Pancreas (tissue), 10 donors: ENCODE measurements at regions not wholly inside any gene's neighbourhood (a gene's known extent, or its start where the extent isn't known, plus 50 kb on each side); places are given as distances from the start of the nearest gene placed in this dataset.

Experiments
- ATAC-seq, 4 donors: fragments of 200-7000 bp; cut with Tn5 transposase; one replicate each; pipeline versions ENCODE4 v1.8.0 to v1.9.1; 2020; ENCODE audit warnings: mild to moderate bottlenecking in 4 of 4, moderate library complexity in 4 of 4
- DNase-seq, 6 donors: peaks; one replicate each; pipeline ENCODE4 v3.0.0-alpha.2; 2020
- FAIRE-seq: peaks from 2 replicates; lab custom pipeline; 2012; peaks lifted over from hg19 to GRCh38; lab: Jason Lieb, UNC
- H3K27ac ChIP-seq, 4 donors: fragments of 200-600 bp; sonication (generic); 1 replicate in 3 of 4; 2 replicates in 1 of 4; pipeline versions ENCODE4 v1.5.0 to v1.8.0; 2020
- H3K27me3 ChIP-seq, 4 donors: fragments of 200-600 bp; one replicate each; pipeline ENCODE4 v1.8.0; 2021
- H3K36me3 ChIP-seq, 3 donors: fragments of 200-600 bp; sonication (generic) in 1 of 3; one replicate each; pipeline versions ENCODE4 v1.5.0 to v1.8.0; 2020 to 2021
- H3K4me1 ChIP-seq, 3 donors: fragments of 200-600 bp; one replicate each; pipeline ENCODE4 v1.8.0; 2021
- H3K4me3 ChIP-seq, 4 donors: fragments of 200-600 bp; sonication (generic) in 2 of 4; one replicate each; pipeline versions ENCODE4 v1.5.0 to v1.8.0; 2020 to 2021
- H3K9me3 ChIP-seq, 4 donors: fragments of 200-600 bp; one replicate each; pipeline ENCODE4 v1.8.0; 2021
- CTCF ChIP-seq, 4 donors: fragments of 200-600 bp; sonication (generic) in 3 of 4; IDR thresholded peaks; one replicate each; pipeline versions ENCODE4 v1.5.0 to v1.8.0; 2021; ENCODE audit warnings: antibody characterized with exemption in 4 of 4
- WGBS, 2 donors: extraction: QIAGEN DNeasy Blood & Tissue Kit; methylation state at CpG; one replicate each; pipeline ENCODE4 v1.1.7; 2013; 5-methylcytosine and 5-hydroxymethylcytosine counted together
- intact Hi-C, 3 donors: fragments of 100-400 bp; cut with DNase I; formaldehyde crosslinking; loops; one replicate each; pipeline versions ENCODE4 v1.11.1 to v1.14.2; 2022
- donor health status: healthy with polysubstance abuse.
- donor health status: DM: no; HTN: no; CAD: no; lungs with moderate emphysema.
- donor health status: DM: no; HTN: no; CAD: no.
- donor health status: control.
- donor health status: control.
- donor health status: Bipolar disorder and iron deficiency.
- donor health status: DM: yes; HTN: yes; CAD: no.
- donor health status: DM: no; HTN: no; CAD: no.
- donor health status: DM: no; HTN: no; CAD: no.
- donor health status: DM: yes; HTN: yes; CAD: no.

- Histone ChIP-seq H3K36me3 (no peaks in the 10 kb centered on the region), H3K27me3 (peaks cover 0 to 31% (median 0%) of the 10 kb centered on the region in 4 donors), H3K4me1 (no peaks in the 10 kb centered on the region), H3K27ac (no peak overlapping the region), H3K4me3 (no peak overlapping the region), H3K9me3 (no peaks in the 10 kb centered on the region)
- WGBS, 2 donors: 28 to 35% methylated on average over 2 of the region's 2 CpGs
- no peak for DNase-seq
- intact Hi-C loops: no loop called here
- no peak for FAIRE-seq
- ATAC-seq: no peak
- TF ChIP-seq CTCF (IDR thresholded peaks at IDR 0.05): no peak
These were observed 99.2 kb downstream of the GPR174 start for GRCh38 chrX:79243691-79244090.

- FAIRE-seq: no peak
- 44 to 53% methylated on average over 3 of the region's 3 CpGs for WGBS, 2 donors
- no peak for ATAC-seq
These were observed 91.4 kb downstream of the GPR174 start for GRCh38 chrX:79235899-79236298.

GRCh38 chrX:79231662-79232061, 87.2 kb downstream of the GPR174 start:
- no peak for ATAC-seq
- TF ChIP-seq CTCF (IDR thresholded peaks at IDR 0.05): no peak
- DNase-seq: no peak
- H3K4me3 ChIP-seq: no peak overlapping the region
- H3K9me3 ChIP-seq: no peaks in the 10 kb centered on the region
- intact Hi-C loops: no loop called here
- H3K36me3 ChIP-seq: no peaks in the 10 kb centered on the region
- H3K27me3 ChIP-seq: peaks cover 0 to 4% (median 0%) of the 10 kb centered on the region in 4 donors
- no peaks in the 10 kb centered on the region for H3K4me1 ChIP-seq
- WGBS, 2 donors: 40 to 52% methylated on average over 2 of the region's 2 CpGs
- H3K27ac ChIP-seq: no peak overlapping the region
- FAIRE-seq: no peak

More at GRCh38 chrX:79235899-79236298, 91.4 kb downstream of the GPR174 start:
- TF ChIP-seq CTCF (IDR thresholded peaks at IDR 0.05): no peak
- no peaks in the 10 kb centered on the region for H3K9me3 ChIP-seq
- H3K27ac ChIP-seq: no peak overlapping the region
- H3K4me1 ChIP-seq: no peaks in the 10 kb centered on the region
- H3K36me3 ChIP-seq: no peaks in the 10 kb centered on the region
- no peak overlapping the region for H3K4me3 ChIP-seq
- no peak for DNase-seq
- peaks cover 0 to 13% (median 0%) of the 10 kb centered on the region in 4 donors for H3K27me3 ChIP-seq
- intact Hi-C loops: no loop called here
